ENCODE measurements at regions not wholly inside any gene's neighbourhood (a gene's known extent, or its start where the extent isn't known, plus 50 kb on each side); places are given as distances from the start of the nearest gene placed in this dataset.

- H3K9ac ChIP-seq (replicated peaks; ENCODE audit: extremely low read depth, insufficient read depth, low read length), result no peak overlapping the region
- CTCF ChIA-PET, result no interaction called here
- H3K27me3 ChIP-seq (ENCODE audit: control insufficient read depth in 2 of 2, insufficient read depth in 2 of 2, low read length in 2 of 2), result no peaks in the 10 kb centered on the region
- no TSS peak for BruUV-seq (replicated peaks)
- no peaks in the 10 kb centered on the region for H3K4me1 ChIP-seq (ENCODE audit: control insufficient read depth, extremely low read depth, insufficient read depth, low read length)
- H3K27ac ChIP-seq (ENCODE audit: insufficient read depth, low read depth, low read length), result no peak overlapping the region
- POLR2A ChIA-PET, result no interaction called here
- H3K9me3 ChIP-seq (replicated peaks; ENCODE audit: control insufficient read depth, insufficient read depth, low read length), result no peaks in the 10 kb centered on the region
- no peaks in the 10 kb centered on the region for H3K36me3 ChIP-seq (ENCODE audit: control insufficient read depth in 2 of 2, extremely low read depth in 1 of 2, insufficient read depth in 2 of 2, low read length in 2 of 2)
- no peak for FAIRE-seq
- H3K4me2 ChIP-seq (ENCODE audit: insufficient read depth, low read length), result no peak overlapping the region
- H3K4me3 ChIP-seq (replicated peaks in 1 of 3; ENCODE audit: insufficient read depth in 1 of 3, low read depth in 1 of 3, low read length in 3 of 3), result no peak overlapping the region
- no peak for DNase-seq (ENCODE audit: low read depth, low spot score)
- H3K9me1 ChIP-seq (replicated peaks; ENCODE audit: control insufficient read depth, extremely low read depth, insufficient read depth, low read length), result no peaks in the 10 kb centered on the region
- intact Hi-C loops (cut with micrococcal nuclease) (no loop called here), dilution Hi-C loops (cut with MboI; ENCODE audit: extremely low pct_ligation_motif_present, low sequenced_read_pairs) (no loop called here)
- TF ChIP-seq CTCF (IDR thresholded peaks at IDR 0.05; ENCODE audit: extremely low read depth in 1 of 2, insufficient read depth in 1 of 2, low read depth in 1 of 2, low read length in 2 of 2) (no peak), GATA2 (IDR thresholded peaks at IDR 0.05; ENCODE audit: insufficient read depth, insufficient read length, low read depth, low read length) (no peak), POLR2AphosphoS5 (IDR thresholded peaks at IDR 0.05; ENCODE audit: insufficient read depth, low read depth, low read length) (no peak), POLR2A (IDR thresholded peaks at IDR 0.05; ENCODE audit: low read depth, low read length) (no peak), MYC (IDR thresholded peaks at IDR 0.05; ENCODE audit: low read depth, low read length) (no peak)
- no peaks in the 10 kb centered on the region for H4K20me1 ChIP-seq (replicated peaks; ENCODE audit: control insufficient read depth, extremely low read depth, insufficient read depth, low read length)
- H3K79me2 ChIP-seq (ENCODE audit: control insufficient read depth, insufficient read depth, low read length), result no peaks in the 10 kb centered on the region
- no peak overlapping the region for H2AFZ ChIP-seq (ENCODE audit: low read depth, low read length)
These were observed 419.2 kb downstream of the NR4A2 start for GRCh38 chr2:155913356-155913755.

- Histone ChIP-seq H3K79me2 (ENCODE audit: control insufficient read depth, insufficient read depth, low read length) (no peaks in the 10 kb centered on the region), H4K20me1 (replicated peaks; ENCODE audit: control insufficient read depth, extremely low read depth, insufficient read depth, low read length) (no peaks in the 10 kb centered on the region), H3K4me3 (replicated peaks in 1 of 3; ENCODE audit: insufficient read depth in 1 of 3, low read depth in 1 of 3, low read length in 3 of 3) (no peak overlapping the region), H3K9me3 (replicated peaks; ENCODE audit: control insufficient read depth, insufficient read depth, low read length) (no peaks in the 10 kb centered on the region), H3K9ac (replicated peaks; ENCODE audit: extremely low read depth, insufficient read depth, low read length) (no peak overlapping the region), H3K9me1 (replicated peaks; ENCODE audit: control insufficient read depth, extremely low read depth, insufficient read depth, low read length) (no peaks in the 10 kb centered on the region), H3K4me1 (ENCODE audit: control insufficient read depth, extremely low read depth, insufficient read depth, low read length) (no peaks in the 10 kb centered on the region), H3K4me2 (ENCODE audit: insufficient read depth, low read length) (no peak overlapping the region), H2AFZ (ENCODE audit: low read depth, low read length) (no peak overlapping the region), H3K27me3 (ENCODE audit: control insufficient read depth in 2 of 2, insufficient read depth in 2 of 2, low read length in 2 of 2) (no peaks in the 10 kb centered on the region), H3K27ac (ENCODE audit: insufficient read depth, low read depth, low read length) (no peak overlapping the region), H3K36me3 (ENCODE audit: control insufficient read depth in 2 of 2, extremely low read depth in 1 of 2, insufficient read depth in 2 of 2, low read length in 2 of 2) (no peaks in the 10 kb centered on the region)
- DNase-seq (ENCODE audit: low read depth, low spot score) (no peak), FAIRE-seq (no peak)
- no TSS peak for BruUV-seq (replicated peaks)
- intact Hi-C loops (cut with micrococcal nuclease), result no loop called here
- POLR2A ChIA-PET, result no interaction called here
- CTCF ChIA-PET, result no interaction called here
- no peak for TF ChIP-seq MAX (IDR thresholded peaks at IDR 0.05; ENCODE audit: insufficient read depth, insufficient read length)
- no peak for TF ChIP-seq EZH2 (IDR thresholded peaks at IDR 0.05; ENCODE audit: borderline replicate concordance, low read depth, low read length, severe bottlenecking)
- TF ChIP-seq JUN (IDR thresholded peaks at IDR 0.05; ENCODE audit: borderline replicate concordance, insufficient read depth, insufficient read length, low read depth), result no peak
- TF ChIP-seq GATA2 (IDR thresholded peaks at IDR 0.05; ENCODE audit: insufficient read depth, insufficient read length, low read depth, low read length), result no peak
- dilution Hi-C loops (cut with MboI; ENCODE audit: extremely low pct_ligation_motif_present, low sequenced_read_pairs), result no loop called here
These were observed 424.0 kb downstream of the NR4A2 start for GRCh38 chr2:155908567-155908966.
